HG03097 (cell line): ENCODE measurements at regions not wholly inside any gene's neighbourhood (a gene's known extent, or its start where the extent isn't known, plus 50 kb on each side); places are given as distances from the start of the nearest gene placed in this dataset.
"Not testable (repeated sequence)": the region's sequence is repeated elsewhere in the genome, so short reads cannot be mapped to it uniquely, and the experiment has no call there.

Experiments used
- ATAC-seq: cut with Tn5 transposase; IDR thresholded peaks from one replicate; pipeline ENCODE4 v1.9.1; 2021; ENCODE audit not compliant: unreplicated experiment, low FRiP score

- not testable (repeated sequence) for ATAC-seq
These were observed 118.6 kb downstream of the ATP6V0E2 start for GRCh38 chr7:149992366-149992765.

- not testable (repeated sequence) for ATAC-seq
These were observed 121.7 kb downstream of the ATP6V0E2 start for GRCh38 chr7:149995369-149996026.

- ATAC-seq: not testable (repeated sequence)
These were observed 127.2 kb downstream of the ATP6V0E2 start for GRCh38 chr7:150000780-150001599.

GRCh38 chr7:150003304-150003810 lies 129.6 kb downstream of the ATP6V0E2 start:
- ATAC-seq: no peak

- ATAC-seq: not testable (repeated sequence)
These were observed 130.2 kb downstream of the ATP6V0E2 start for GRCh38 chr7:150003973-150004372.

GRCh38 chr7:150004843-150005242 lies 131.1 kb downstream of the ATP6V0E2 start:
- ATAC-seq: not testable (repeated sequence)

- not testable (repeated sequence) for ATAC-seq
These were observed 136.0 kb downstream of the ATP6V0E2 start for GRCh38 chr7:150009620-150010303.

GRCh38 chr7:150016651-150017189 lies 143.0 kb downstream of the ATP6V0E2 start:
- not testable (repeated sequence) for ATAC-seq

GRCh38 chr7:150020210-150020609 lies 146.4 kb downstream of the ATP6V0E2 start:
- ATAC-seq: not testable (repeated sequence)

GRCh38 chr7:150024550-150025490 lies 151.1 kb downstream of the ATP6V0E2 start:
- not testable (repeated sequence) for ATAC-seq

- ATAC-seq: not testable (repeated sequence)
These were observed 152.0 kb downstream of the ATP6V0E2 start for GRCh38 chr7:150025802-150026201.

GRCh38 chr7:150028344-150029012 lies 154.7 kb downstream of the ATP6V0E2 start:
- not testable (repeated sequence) for ATAC-seq

- ATAC-seq: not testable (repeated sequence)
These were observed 155.2 kb downstream of the ATP6V0E2 start for GRCh38 chr7:150029013-150029389.

GRCh38 chr7:150031733-150032132 lies 158.0 kb downstream of the ATP6V0E2 start:
- not testable (repeated sequence) for ATAC-seq

GRCh38 chr7:150033711-150034110 lies 159.9 kb downstream of the ATP6V0E2 start:
- not testable (repeated sequence) for ATAC-seq

- not testable (repeated sequence) for ATAC-seq
These were observed 162.0 kb downstream of the ATP6V0E2 start for GRCh38 chr7:150035769-150036168.

- not testable (repeated sequence) for ATAC-seq
These were observed 165.3 kb downstream of the ATP6V0E2 start for GRCh38 chr7:150039061-150039460.

- ATAC-seq: not testable (repeated sequence)
These were observed 168.5 kb downstream of the ATP6V0E2 start for GRCh38 chr7:150042281-150042680.

- ATAC-seq: not testable (repeated sequence)
These were observed 171.0 kb downstream of the ATP6V0E2 start for GRCh38 chr7:150044771-150045170.
